Right atrium auricular region (tissue), 2 donors: ENCODE measurements at regions not wholly inside any gene's neighbourhood (a gene's known extent, or its start where the extent isn't known, plus 50 kb on each side); places are given as distances from the start of the nearest gene placed in this dataset.
A peak's percentile ranks its signal among the peaks of the same experiment; 100 is the strongest.

Source experiments
- DNase-seq: peaks from one replicate; pipeline ENCODE4 v3.0.0-alpha.2; 2019; ENCODE audit warnings: low spot score
- H3K27ac ChIP-seq, 2 donors: fragments of 200-600 bp; sonication (generic); 1 replicate in 1 of 2; 2 replicates in 1 of 2; pipeline ENCODE4 v1.5.1; 2016 to 2019
- H3K27me3 ChIP-seq, 2 donors: fragments of 200-600 bp; sonication (generic); one replicate each; pipeline versions ENCODE4 v1.5.1 to v1.6.0; 2017 to 2019
- H3K36me3 ChIP-seq: fragments of 200-600 bp; sonication (generic); one replicate; pipeline ENCODE4 v1.5.1; 2016
- H3K4me1 ChIP-seq, 2 donors: fragments of 200-600 bp; sonication (generic); one replicate each; pipeline versions ENCODE4 v1.5.1 to v1.6.0; 2017 to 2019
- H3K4me3 ChIP-seq, 2 donors: fragments of 200-600 bp; sonication (generic); 1 replicate in 1 of 2; 2 replicates in 1 of 2; pipeline ENCODE4 v1.5.1; 2017 to 2019; ENCODE audit warnings: mild to moderate bottlenecking in 1 of 2, moderate library complexity in 1 of 2
- H3K9me3 ChIP-seq, 2 donors: fragments of 200-600 bp; sonication (generic); one replicate each; pipeline ENCODE4 v1.5.1; 2019
- CTCF ChIP-seq, 2 donors: fragments of 200-600 bp; sonication (generic); IDR thresholded peaks; one replicate each; pipeline ENCODE4 v1.5.1; 2019; ENCODE audit warnings: antibody characterized with exemption in 2 of 2

GRCh38 chr2:4725618-4726017, 966.6 kb upstream of the SOX11 start:
- no peak for DNase-seq
- TF ChIP-seq CTCF (IDR thresholded peaks at IDR 0.05): no peak
- H3K27me3 ChIP-seq: no peaks in the 10 kb centered on the region

GRCh38 chr2:4732560-4732959, 959.6 kb upstream of the SOX11 start:
- H3K4me3 ChIP-seq: no peak overlapping the region
- no peak for TF ChIP-seq CTCF (IDR thresholded peaks at IDR 0.05)

More at GRCh38 chr2:4725618-4726017, 966.6 kb upstream of the SOX11 start:
- Histone ChIP-seq H3K4me3 (no peak overlapping the region), H3K4me1 (no peaks in the 10 kb centered on the region), H3K36me3 (no peaks in the 10 kb centered on the region), H3K27ac (no peak overlapping the region), H3K9me3 (no peaks in the 10 kb centered on the region)

GRCh38 chr2:4745056-4745991, 946.9 kb upstream of the SOX11 start:
- TF ChIP-seq CTCF (IDR thresholded peaks at IDR 0.05): no peak
- no peaks in the 10 kb centered on the region for H3K36me3 ChIP-seq
- no peaks in the 10 kb centered on the region for H3K4me1 ChIP-seq
- no peak overlapping the region for H3K27ac ChIP-seq
- H3K27me3 ChIP-seq: no peaks in the 10 kb centered on the region
- H3K9me3 ChIP-seq: peaks cover 0 to 8% of the 10 kb centered on the region in 2 donors
- no peak for DNase-seq
- H3K4me3 ChIP-seq: no peak overlapping the region

More at GRCh38 chr2:4732560-4732959, 959.6 kb upstream of the SOX11 start:
- Histone ChIP-seq H3K36me3 (no peaks in the 10 kb centered on the region), H3K27ac (no peak overlapping the region), H3K4me1 (no peaks in the 10 kb centered on the region), H3K27me3 (no peaks in the 10 kb centered on the region), H3K9me3 (no peaks in the 10 kb centered on the region)
- DNase-seq: no peak

GRCh38 chr2:4753721-4754120, 938.5 kb upstream of the SOX11 start:
- TF ChIP-seq CTCF (IDR thresholded peaks at IDR 0.05): no peak
- H3K27me3 ChIP-seq: no peaks in the 10 kb centered on the region
- no peak overlapping the region for H3K4me3 ChIP-seq
- no peaks in the 10 kb centered on the region for H3K4me1 ChIP-seq
- H3K27ac ChIP-seq: no peak overlapping the region
- no peaks in the 10 kb centered on the region for H3K36me3 ChIP-seq
- no peaks in the 10 kb centered on the region for H3K9me3 ChIP-seq
- DNase-seq: no peak

GRCh38 chr2:4762951-4763376, 929.2 kb upstream of the SOX11 start:
- Histone ChIP-seq H3K27me3 (no peaks in the 10 kb centered on the region), H3K9me3 (no peaks in the 10 kb centered on the region), H3K4me3 (no peak overlapping the region), H3K4me1 (no peaks in the 10 kb centered on the region), H3K27ac (no peak overlapping the region), H3K36me3 (no peaks in the 10 kb centered on the region)
- TF ChIP-seq CTCF (IDR thresholded peaks at IDR 0.05): peak in 1 of 2 donors; percentile 36
- no peak for DNase-seq
